Smooth muscle cell (in vitro differentiated cells): ENCODE measurements at regions not wholly inside any gene's neighbourhood (a gene's known extent, or its start where the extent isn't known, plus 50 kb on each side); places are given as distances from the start of the nearest gene placed in this dataset.

Source experiments
- DNase-seq: peaks from one replicate; lab custom pipeline; 2025; ENCODE audit not compliant: unreplicated experiment; lab: John Stamatoyannopoulos, UW
- H2AFZ ChIP-seq: fragments of 200-600 bp; sonication (generic); 2 replicates; pipeline ENCODE4 v1.6.0; 2016; ENCODE audit warnings: antibody characterized with exemption, low read depth, mild to moderate bottlenecking
- H3F3A ChIP-seq: fragments of 200-600 bp; sonication (generic); 2 replicates; pipeline ENCODE4 v1.6.0; 2017; ENCODE audit warnings: antibody characterized with exemption, low read depth
- H3K27ac ChIP-seq: fragments of 200-600 bp; sonication (generic); 2 replicates; pipeline ENCODE4 v1.5.1; 2016; ENCODE audit warnings: low read depth, mild to moderate bottlenecking
- H3K27me3 ChIP-seq: fragments of 200-600 bp; sonication (generic); 2 replicates; pipeline ENCODE4 v1.6.1; 2016; ENCODE audit warnings: low read depth, mild to moderate bottlenecking
- H3K36me3 ChIP-seq: fragments of 200-600 bp; sonication (generic); 2 replicates; pipeline ENCODE4 v1.5.1; 2016; ENCODE audit warnings: low read depth
- H3K4me1 ChIP-seq: fragments of 200-600 bp; sonication (generic); 2 replicates; pipeline ENCODE4 v1.5.1; 2016; ENCODE audit warnings: low read depth
- H3K4me2 ChIP-seq: fragments of 200-600 bp; sonication (generic); 2 replicates; pipeline ENCODE4 v1.6.0; 2016; ENCODE audit warnings: mild to moderate bottlenecking
- H3K4me3 ChIP-seq: fragments of 200-600 bp; sonication (generic); 2 replicates; pipeline ENCODE4 v1.5.1; 2016; ENCODE audit warnings: mild to moderate bottlenecking
- H3K79me2 ChIP-seq: fragments of 200-600 bp; sonication (generic); 2 replicates; pipeline ENCODE4 v1.6.0; 2016; ENCODE audit warnings: low read depth, mild to moderate bottlenecking
- H3K9ac ChIP-seq: fragments of 200-600 bp; sonication (generic); 2 replicates; pipeline ENCODE4 v1.6.0; 2016; ENCODE audit warnings: low read depth
- H3K9me3 ChIP-seq: fragments of 200-600 bp; sonication (generic); replicated peaks from 2 replicates; pipeline ENCODE4 v1.5.1; 2016; ENCODE audit warnings: low read depth
- H4K20me1 ChIP-seq: fragments of 200-600 bp; sonication (generic); 2 replicates; pipeline ENCODE4 v1.6.0; 2016; ENCODE audit warnings: low read depth
- WGBS: methylation state at CpG from one replicate; pipeline ENCODE4 v1.1.7; 2016; ENCODE audit warnings: low lambda C conversion rate; 5-methylcytosine and 5-hydroxymethylcytosine counted together
- TF ChIP-seq, protein P1 (sequence below): fragments of 200-600 bp; sonication (generic); IDR thresholded peaks from 2 replicates; pipeline ENCODE4 v1.5.1; 2017; ENCODE audit warnings: borderline replicate concordance, mild to moderate bottlenecking, antibody characterized with exemption; ENCODE audit not compliant: insufficient read depth, poor library complexity, severe bottlenecking

DNA sequence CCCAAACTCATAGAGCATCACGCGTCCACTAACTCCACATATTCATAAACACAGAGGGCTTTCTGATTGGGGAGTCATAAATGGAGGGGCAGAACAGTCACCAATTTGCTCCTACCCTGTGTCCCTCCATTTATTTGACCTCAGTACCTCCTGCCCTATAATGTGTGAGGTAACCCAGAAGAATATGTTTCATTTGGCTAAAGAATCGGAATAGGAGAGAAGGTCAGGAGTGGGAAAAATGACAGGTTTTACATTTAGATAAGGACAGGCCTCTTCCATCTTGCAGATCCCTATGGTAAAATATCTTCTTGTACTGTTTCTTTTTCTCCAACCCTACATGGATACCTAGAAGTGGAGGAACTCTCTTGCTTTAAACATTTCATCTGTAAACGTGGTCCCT lies 578.0 kb downstream of the TUSC7 start:
- no peak for DNase-seq
- Histone ChIP-seq H3F3A (no peaks in the 10 kb centered on the region), H3K4me3 (no peak overlapping the region), H3K9ac (no peak overlapping the region), H4K20me1 (no peaks in the 10 kb centered on the region), H3K36me3 (no peaks in the 10 kb centered on the region), H2AFZ (no peak overlapping the region), H3K4me1 (no peaks in the 10 kb centered on the region), H3K27me3 (no peaks in the 10 kb centered on the region), H3K4me2 (no peak overlapping the region), H3K27ac (no peak overlapping the region), H3K79me2 (no peaks in the 10 kb centered on the region), H3K9me3 (no peaks in the 10 kb centered on the region)
- WGBS: 71% methylated on average over 4 of the region's 4 CpGs
- TF ChIP-seq, protein P1, sequence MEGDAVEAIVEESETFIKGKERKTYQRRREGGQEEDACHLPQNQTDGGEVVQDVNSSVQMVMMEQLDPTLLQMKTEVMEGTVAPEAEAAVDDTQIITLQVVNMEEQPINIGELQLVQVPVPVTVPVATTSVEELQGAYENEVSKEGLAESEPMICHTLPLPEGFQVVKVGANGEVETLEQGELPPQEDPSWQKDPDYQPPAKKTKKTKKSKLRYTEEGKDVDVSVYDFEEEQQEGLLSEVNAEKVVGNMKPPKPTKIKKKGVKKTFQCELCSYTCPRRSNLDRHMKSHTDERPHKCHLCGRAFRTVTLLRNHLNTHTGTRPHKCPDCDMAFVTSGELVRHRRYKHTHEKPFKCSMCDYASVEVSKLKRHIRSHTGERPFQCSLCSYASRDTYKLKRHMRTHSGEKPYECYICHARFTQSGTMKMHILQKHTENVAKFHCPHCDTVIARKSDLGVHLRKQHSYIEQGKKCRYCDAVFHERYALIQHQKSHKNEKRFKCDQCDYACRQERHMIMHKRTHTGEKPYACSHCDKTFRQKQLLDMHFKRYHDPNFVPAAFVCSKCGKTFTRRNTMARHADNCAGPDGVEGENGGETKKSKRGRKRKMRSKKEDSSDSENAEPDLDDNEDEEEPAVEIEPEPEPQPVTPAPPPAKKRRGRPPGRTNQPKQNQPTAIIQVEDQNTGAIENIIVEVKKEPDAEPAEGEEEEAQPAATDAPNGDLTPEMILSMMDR: no peak

DNA sequence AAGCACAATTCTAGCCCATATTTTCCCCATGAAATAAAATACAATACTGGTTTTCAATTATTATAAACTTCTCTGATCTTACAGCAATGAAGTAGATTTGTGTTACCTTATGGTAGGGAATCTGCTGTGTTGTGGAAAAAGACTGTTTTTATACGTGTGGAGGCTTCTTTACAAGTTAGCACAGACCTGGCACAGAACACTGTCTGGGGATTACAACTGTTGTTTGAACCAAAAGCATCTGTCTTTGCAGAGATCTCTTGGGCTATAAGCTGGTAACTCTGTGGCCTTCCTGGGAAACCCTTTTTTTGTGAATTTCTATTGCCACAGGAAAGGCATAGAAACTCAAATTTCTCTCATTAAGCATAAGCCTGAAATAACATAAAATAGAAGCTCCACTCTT lies 581.9 kb downstream of the TUSC7 start:
- Histone ChIP-seq H3K79me2 (no peaks in the 10 kb centered on the region), H3K4me1 (no peaks in the 10 kb centered on the region), H3K27me3 (no peaks in the 10 kb centered on the region), H2AFZ (no peak overlapping the region), H3K9me3 (no peaks in the 10 kb centered on the region), H3K27ac (no peak overlapping the region), H3K4me2 (no peak overlapping the region), H3K4me3 (no peak overlapping the region), H3F3A (no peaks in the 10 kb centered on the region), H3K36me3 (no peaks in the 10 kb centered on the region), H4K20me1 (no peaks in the 10 kb centered on the region), H3K9ac (no peak overlapping the region)
- no peak for DNase-seq
- 50% methylated on average over 1 of the region's 1 CpG for WGBS
- TF ChIP-seq, protein P1: no peak

DNA sequence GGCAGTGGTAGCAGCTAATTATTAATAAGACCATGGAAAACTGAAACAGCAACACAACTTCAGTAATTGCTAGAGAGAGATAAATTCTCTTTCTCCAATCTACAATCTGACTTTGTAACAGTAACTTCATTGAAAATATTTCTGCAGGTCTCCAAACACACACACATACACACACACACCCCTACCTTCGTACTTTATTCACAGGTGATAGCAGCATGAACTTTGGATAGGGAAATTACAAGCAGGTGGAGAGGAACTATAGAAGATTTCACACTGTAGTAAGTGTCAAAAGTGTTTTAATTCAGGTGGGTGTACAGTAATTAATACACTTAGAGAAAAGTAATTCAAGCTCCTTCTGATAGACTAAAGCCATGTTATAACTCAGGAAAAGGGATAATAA lies 587.5 kb downstream of the TUSC7 start:
- TF ChIP-seq, protein P1: no peak
- Histone ChIP-seq H3K9me3 (no peaks in the 10 kb centered on the region), H3F3A (no peaks in the 10 kb centered on the region), H3K4me3 (no peak overlapping the region), H3K4me2 (no peak overlapping the region), H3K4me1 (no peaks in the 10 kb centered on the region), H3K9ac (no peak overlapping the region), H2AFZ (no peak overlapping the region), H3K36me3 (no peaks in the 10 kb centered on the region), H4K20me1 (no peaks in the 10 kb centered on the region), H3K27me3 (no peaks in the 10 kb centered on the region), H3K79me2 (no peaks in the 10 kb centered on the region), H3K27ac (no peak overlapping the region)
- DNase-seq: no peak
- 84% methylated on average over 1 of the region's 1 CpG for WGBS

DNA sequence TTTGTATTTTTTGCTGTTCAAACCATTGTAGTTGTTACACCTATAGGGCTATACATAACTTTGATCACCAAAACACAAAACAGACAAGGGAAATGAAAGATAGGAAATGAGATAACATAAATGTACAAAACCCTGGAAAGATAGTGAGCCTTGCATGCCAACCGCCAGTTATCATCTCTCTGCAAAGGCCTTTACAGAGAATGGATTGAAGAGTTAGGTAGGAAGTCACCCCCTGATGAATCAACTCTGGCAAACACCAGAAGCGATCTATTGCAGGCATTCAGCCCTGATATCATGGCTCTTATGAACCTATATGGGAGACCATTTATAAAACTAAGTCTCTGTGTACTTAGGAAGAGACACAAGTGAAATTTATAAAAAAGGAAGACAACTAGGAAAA lies 588.0 kb downstream of the TUSC7 start:
- no peak overlapping the region for H3K4me3 ChIP-seq
- no peaks in the 10 kb centered on the region for H3K36me3 ChIP-seq
- H3K4me1 ChIP-seq: no peaks in the 10 kb centered on the region
- no peaks in the 10 kb centered on the region for H4K20me1 ChIP-seq
- H3K9ac ChIP-seq: no peak overlapping the region
- TF ChIP-seq, protein P1: no peak
- no peak for DNase-seq
- no peaks in the 10 kb centered on the region for H3F3A ChIP-seq
- no peaks in the 10 kb centered on the region for H3K27me3 ChIP-seq
- H3K27ac ChIP-seq: no peak overlapping the region
- H3K79me2 ChIP-seq: no peaks in the 10 kb centered on the region
- H3K4me2 ChIP-seq: no peak overlapping the region
- WGBS: 90% methylated on average over 2 of the region's 2 CpGs
- no peak overlapping the region for H2AFZ ChIP-seq
- no peaks in the 10 kb centered on the region for H3K9me3 ChIP-seq
